Right renal pelvis (tissue), 4 donors: ENCODE measurements at regions not wholly inside any gene's neighbourhood (a gene's known extent, or its start where the extent isn't known, plus 50 kb on each side); places are given as distances from the start of the nearest gene placed in this dataset.
A peak's percentile ranks its signal among the peaks of the same experiment; 100 is the strongest.
"Not testable (repeated sequence)": the region's sequence is repeated elsewhere in the genome, so short reads cannot be mapped to it uniquely, and the experiment has no call there.

Source experiments
- DNase-seq, 4 donors: peaks; one replicate each; pipeline ENCODE4 v3.0.0-alpha.2; 2013; ENCODE audit warnings: low read depth in 4 of 4, low spot score in 3 of 4, missing footprints in 1 of 4

DNA sequence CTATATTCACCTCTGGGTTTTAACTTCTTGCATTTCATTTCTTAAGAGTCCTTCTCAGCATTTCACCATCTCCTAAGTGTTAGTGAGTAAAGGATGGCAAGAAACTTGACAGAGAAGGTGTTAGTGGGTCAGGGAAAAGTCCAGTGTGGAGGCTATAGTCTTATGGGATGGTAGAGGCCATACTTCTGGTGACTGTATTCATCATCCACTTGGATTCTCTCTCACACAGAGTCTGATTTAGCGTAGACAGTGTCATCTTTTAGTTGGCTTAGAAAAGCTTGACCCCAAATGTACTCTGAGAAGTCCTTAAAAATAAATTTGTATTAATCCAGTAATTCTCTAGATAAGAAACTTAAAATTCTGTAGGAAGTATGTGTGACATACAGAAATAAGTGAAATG lies 232.4 kb upstream of the FBXO33 start:
- no peak for DNase-seq

DNA sequence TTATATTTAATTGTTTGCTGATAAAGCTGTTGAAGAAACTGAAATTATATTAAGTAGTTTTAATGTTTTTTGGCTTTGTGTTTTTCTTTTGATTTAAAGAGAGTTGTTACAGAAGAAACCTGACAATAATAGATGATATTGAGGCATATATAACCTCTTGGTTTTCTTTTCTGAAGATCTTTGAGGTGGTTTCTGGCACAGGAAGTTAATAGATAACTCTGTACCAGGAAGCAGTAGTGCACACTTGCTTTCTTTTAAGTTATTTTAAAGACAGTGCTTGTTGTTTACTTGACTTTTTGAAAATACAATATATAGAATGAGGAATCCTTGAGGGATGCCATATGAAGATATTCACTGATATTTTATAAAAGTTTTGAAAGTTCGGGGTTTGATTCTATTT lies 209.0 kb upstream of the FBXO33 start:
- DNase-seq = no peak

DNA sequence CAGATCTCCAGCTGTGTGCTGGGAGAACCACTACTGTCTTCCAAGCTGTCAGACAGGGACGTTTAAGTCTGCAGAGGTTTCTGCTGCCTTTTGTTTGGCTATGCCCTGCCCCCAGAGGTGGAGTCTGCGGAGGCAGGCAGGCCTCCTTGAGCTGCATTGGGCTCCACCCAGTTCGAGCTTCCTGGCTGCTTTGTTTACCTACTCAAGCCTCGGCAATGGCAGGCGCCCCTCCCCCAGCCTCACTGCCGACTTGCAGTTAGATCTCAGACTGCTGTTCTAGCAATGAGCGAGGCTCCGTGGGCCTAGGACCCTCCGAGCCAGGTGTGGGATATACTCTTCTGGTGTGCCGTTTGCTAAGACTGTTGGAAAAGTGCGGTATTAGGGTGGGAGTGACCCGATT lies 206.8 kb upstream of the FBXO33 start:
- not testable (repeated sequence) for DNase-seq

DNA sequence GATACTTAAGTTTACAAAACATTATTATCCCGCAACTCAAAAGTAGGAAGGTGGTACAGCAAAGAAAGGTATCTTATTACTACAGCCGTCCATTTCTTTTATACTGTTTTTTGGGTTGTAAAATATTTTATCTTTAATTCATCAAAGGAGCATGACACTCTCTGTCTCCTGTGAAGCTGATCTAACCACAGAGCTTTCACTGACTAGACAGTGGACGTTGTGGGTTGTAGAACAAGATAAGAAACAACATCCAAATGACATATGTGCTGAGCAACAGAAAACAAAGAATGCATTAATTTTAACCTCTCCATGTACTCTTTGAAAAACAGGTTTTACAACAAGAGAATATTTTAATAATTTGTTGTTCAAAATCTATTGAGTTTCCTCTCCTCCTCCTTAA lies 195.9 kb upstream of the FBXO33 start:
- DNase-seq = no peak

DNA sequence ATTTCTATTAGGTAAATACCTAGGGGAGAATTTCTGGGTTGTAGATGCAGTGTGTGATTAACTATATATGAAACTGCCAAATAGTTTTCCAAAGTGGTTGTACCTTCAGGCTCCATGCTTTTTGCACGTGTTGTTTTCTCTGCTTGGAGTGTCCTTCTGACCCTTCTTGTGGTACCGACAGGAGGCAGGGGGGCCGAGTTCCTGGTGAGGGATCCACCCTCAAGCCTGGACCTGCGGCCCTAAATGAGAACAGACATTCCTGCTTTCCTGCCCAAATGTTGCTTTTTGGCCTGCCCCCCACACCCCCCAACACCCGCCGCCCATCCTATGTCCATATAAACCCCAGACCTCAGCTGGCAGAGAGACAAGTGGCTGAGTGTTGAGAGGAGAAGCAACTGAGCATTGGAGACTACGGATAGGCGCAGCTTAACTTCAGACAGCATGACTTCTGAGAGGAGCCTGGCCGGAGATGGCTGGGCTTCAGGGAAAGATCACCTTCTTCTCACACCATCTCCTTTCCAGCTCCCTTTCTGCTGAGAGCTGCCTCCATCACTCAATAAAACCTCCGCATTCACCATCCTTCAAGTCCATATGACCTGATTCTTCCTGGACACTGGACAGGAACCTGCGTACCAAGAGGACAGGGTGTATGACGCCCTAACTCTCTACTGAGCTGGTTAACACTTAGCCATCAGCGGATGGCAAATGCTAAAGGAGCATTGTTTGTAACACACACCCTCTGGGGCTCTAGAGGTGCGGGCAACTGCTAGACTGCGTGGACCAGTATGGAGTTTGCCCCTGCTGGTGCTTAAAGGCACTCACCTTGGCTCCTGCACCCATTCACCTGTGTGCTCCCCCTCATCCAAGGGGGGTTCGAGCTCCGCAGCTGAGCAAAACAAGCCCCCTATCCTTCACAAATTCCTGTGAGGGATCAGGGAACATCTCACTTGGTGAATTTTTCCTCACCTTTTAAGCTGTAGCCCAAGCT lies 194.7 kb upstream of the FBXO33 start:
- no peak for DNase-seq

DNA sequence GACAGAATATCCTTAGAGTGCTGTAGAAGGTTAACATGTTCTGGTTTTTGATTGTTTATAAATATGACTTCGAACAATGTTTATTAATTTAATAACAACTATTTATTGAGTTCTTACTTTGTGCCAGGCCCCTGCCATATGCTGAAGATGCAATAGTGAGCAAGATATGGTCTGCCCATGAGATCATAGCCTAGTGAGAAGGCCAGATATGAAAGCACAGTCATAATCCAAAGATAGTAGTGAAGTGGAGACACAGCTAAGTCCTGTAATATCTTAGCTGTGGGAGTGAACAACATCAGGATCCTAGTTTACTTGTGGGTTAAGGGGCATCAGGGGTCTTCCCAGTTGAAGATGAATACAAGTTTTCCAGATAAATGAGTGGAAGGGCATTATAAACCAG lies 189.4 kb upstream of the FBXO33 start:
- DNase-seq = no peak

DNA sequence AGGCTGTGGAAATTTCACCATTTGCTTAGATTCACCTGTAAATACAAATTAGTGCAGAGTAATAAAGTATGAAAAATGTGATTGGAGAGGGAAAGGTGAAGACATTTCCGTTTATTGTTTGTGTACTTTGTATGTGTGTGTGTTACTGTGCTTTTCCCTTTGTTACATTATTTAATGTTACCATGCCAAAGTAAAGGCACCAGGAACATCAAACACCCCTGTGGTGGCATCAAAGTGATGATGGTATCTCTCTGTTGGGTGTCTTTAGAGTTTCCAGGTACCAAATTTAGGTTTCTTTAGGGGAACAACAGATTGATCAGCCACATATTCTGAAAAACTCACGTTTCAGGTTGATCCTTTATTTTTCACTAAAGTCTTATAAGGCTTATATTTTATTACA lies 189.0 kb upstream of the FBXO33 start:
- no peak for DNase-seq

DNA sequence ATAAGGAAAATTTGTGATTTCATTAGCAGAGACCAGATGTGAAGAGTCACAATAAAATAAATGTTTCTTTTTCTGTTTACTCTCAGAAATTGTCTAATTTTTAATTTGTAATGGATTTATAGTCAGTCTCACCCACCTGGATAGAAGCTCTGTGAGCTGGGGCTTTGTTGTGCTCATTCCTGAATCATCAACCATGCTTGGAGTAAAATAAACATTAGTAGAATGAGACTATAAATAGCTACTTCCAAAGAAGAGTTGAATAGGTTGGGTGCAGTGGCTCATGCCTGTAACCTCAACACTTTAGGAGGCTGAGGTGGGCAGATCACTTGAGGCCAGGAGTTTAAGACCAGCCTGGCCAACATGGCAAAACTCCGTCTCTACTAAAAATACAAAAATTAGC lies 185.3 kb upstream of the FBXO33 start:
- no peak for DNase-seq

DNA sequence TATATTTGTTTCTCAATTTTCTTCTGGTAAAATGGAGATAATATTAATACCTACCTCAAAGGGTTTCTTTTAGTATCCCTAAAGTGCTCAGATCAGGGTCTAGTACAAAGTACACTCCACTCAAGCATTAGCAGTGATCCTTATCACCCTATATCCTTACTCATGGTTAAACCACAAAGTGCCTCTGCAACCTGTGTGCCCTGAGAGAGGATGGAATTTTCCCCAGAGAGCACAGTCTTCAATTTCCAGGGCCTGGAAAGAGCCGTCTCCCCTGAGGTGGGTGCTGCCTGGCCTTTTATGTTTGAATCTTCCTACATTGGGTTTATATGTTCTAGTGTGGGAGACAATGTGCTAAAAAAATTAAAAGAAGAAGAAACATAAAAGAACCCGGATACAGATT lies 183.1 kb upstream of the FBXO33 start:
- DNase-seq = no peak

DNA sequence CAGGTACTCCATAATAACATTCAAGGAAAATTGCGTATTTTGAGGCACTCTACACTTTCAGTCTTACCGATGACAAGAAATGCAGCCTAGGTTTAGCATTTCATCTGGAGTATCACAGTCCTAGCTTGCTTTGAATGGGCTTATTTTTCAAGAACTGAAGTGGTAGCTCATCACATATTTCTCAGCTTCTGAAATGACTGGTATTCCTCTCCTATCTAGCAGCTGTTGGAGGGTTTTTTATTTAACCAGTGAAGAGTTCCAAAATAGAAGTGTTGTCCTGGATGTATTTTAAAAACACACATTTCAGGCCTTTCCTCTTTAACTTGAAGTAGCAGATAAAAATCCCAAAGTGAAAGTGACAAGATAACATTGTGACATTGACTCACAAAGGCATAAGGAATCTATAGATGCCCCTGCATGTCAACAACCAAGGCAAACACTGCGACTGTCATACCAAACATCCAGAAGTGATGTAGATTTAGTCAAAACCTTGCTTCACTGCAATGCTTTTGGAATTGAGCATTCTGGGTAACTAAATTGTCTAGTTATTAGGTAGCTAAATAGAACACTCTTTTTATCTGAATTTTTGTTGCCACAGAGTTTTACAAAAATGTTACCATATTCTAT lies 182.2 kb upstream of the FBXO33 start:
- DNase-seq = no peak

DNA sequence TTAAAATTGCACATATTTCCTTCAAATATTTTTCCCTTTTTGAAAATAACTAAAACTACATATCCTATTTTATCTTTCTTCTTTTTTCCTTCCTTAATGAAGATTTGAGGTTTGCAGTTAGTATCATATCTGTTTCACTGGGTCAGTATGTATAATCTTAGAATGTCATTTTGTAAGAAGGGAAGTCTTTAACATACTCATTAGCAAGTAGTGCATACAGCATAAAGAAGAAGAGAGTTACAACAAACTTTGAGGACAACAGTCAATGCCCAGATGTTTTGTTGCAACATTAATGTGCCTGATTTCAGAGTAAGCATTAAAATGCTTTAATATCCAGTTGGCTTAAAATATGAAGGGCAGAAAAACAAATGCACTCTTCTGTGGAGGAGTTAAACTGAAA lies 176.9 kb upstream of the FBXO33 start:
- no peak for DNase-seq

DNA sequence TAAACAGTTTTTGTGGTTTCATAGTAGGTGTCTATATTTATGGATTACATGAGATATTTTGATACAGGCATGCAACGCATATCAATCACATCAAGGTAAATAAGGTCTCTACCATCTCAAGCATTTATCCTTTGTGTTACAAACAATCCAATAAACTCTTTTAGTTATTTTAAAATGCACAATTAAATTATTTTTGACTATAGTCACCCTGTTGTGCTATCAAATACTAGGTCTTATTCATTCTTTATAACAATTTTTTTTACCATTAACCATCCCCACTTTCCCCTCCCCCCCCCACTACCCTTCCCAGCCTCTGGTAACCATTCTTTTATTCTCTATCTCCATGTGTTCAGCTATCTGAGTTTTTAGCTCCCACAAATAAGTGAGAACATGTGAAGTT lies 175.7 kb upstream of the FBXO33 start:
- DNase-seq = no peak

DNA sequence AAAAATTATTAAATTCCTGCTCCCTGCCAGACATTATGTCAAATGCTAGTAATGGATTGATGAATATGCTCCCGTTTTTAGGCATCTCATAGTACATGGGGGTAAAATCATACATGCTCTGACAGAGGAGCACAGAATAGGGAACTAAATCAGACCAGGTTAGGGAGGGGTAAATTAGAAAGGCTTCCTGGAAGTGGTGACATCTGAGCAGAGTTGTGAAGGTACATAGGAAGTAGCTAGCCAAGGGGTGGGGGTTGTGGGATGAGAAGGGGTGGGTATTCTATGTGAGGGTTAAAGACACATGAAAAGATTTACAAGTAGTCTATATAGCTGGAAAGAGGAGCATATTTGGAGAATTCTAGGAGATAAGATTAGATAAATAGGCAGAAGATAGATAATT lies 171.7 kb upstream of the FBXO33 start:
- DNase-seq = no peak

DNA sequence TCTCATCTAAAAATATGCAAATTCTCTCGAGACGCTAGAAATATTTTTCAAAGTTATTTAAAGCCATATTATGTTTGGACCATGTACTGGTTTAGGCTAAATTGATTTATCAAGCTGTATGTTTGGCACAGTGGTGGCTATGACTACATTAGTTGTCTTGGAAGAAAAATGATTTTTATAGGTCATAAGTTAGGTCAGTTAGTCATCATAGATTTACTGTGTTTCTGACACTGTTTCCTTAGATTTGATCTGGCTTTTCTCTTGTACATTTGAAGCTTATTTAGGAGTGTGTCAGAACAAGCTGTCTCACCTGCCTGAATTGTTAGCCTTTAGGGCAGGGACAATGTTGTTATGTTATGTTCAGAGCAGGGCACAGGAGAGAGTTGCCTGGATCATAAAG lies 161.1 kb upstream of the FBXO33 start:
- no peak for DNase-seq

DNA sequence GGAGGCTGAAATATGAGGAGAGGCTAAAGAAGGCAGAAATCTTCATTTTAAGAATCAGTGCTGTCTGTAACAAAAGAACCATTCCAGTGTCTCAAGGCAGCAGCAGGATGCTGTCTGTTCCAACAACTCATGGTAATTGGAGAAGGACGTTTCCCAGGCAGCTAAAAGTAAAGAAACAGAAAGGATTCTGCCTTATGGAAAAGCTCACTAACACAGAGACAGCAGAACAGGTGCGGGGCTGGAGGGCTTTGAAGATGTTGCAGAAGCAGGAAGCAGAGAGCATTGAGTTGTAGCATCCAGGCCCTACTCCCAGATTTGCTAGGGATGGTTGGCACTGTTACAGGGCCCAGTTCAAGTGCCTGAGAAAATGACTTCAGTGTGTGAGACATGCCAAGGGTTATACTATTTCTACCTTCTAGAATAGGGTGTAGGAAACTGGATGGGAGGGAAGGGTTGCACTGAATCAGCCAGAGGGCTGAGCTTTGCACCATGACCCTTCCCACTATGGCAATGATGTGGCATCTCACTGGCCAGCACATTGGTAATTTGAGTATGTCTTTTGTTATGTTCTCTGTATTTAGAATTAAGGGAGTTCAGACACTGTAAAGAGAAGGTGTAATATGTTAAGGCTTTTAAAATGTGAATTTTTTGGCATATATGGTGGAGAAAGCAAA lies 160.0 kb upstream of the FBXO33 start:
- peak in 1 of 4 donors; percentile 33 for DNase-seq

DNA sequence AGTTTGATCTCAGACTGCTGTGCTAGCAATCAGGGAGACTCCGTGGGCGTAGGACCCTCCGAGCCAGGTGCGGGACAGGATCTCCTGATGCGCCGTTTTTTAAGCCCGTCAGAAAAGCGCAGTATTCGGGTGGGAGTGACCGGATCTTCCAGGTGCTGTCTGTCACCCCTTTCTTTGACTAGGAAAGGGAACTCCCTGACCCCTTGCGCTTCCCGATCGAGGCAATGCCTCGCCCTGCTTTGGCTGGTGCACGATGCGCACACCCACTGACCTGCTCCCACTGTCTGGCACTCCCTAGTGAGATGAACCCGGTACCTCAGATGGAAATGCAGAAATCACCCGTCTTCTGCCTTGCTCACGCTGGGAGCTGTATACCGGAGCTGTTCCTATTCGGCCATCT lies 157.6 kb upstream of the FBXO33 start:
- DNase-seq = not testable (repeated sequence)

DNA sequence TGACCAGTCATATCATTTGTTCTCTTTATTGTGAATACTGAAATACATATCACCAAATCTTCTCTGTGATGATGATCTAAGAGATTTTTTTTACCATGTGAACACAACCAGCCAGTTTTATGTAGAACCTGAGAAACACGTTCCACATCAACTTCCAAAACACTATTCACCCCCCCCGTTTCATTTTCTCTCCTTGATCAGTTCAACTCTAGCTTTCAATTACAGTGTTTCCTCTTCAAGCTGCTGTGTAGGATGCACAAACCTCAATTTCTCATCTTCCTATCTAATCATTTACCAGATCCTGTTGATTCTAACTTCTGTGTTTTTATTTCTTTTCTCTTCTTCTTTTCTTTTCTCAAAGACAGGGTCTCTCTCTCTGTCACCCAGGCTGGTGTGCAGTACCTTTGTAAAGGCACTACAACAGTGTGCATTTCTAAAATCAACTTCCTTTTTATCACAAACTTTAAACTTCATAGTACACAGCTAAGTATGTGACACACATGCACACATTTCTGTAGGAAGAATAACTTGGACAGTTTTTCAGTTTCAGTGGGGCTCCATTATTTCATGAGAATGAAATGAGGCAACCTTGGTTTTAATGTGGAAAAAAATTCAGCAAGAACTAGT lies 149.9 kb upstream of the FBXO33 start:
- no peak for DNase-seq

DNA sequence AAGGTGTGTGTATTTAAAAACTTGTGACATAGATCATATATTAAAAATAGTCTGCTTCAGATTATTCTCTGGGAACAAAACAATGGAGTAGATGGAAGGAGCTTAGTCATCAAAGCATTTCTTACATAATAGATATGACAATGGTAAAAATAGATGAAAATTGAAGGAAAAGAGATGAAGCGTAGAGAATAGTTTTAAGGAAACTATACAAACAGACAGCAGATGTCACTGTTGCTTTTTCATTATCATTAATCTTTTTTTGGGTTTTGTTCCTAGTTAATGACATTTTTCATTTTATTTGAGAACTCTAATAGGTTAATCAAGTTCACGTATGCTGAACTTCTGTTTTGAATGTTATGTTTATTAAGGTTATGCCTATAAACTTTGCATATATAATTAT lies 149.2 kb upstream of the FBXO33 start:
- DNase-seq = no peak

DNA sequence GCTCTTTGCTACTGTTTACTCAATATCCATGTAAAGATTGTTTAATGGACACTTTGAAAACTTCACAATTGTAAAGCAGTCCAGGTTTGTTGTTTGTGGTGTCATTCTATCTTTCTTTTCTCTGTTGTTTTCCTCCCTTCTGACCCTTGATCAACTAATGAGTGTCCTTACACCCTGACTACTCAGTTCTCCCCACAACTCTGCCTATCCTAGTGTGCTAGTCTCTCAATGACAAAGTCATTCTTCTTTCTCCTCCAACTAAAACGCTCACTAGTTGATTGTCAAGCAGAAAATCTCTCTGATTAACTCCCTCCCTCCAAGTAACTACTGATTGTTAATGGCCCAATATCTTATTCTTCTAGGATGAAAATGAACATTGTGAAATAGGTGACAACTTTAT lies 148.5 kb upstream of the FBXO33 start:
- no peak for DNase-seq

DNA sequence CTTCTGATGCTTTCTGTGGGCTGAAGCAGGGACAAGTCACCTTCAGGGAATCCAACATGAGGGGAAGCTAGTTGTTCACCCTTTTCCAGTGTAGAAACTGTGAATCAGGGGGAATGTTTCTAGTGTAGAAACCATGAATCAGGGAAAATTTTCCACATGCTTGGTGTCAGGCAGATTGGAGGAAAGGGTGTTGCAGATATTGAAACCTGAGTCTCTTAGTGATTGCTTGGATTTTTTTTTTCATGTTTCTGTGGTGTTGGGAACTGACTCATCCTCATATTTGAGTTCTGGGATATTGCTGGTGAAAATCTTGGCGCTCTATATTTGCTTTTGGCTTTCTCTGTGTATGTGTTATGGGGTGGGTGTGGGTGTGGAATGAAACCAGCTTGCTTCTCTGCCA lies 144.5 kb upstream of the FBXO33 start:
- DNase-seq = no peak

DNA sequence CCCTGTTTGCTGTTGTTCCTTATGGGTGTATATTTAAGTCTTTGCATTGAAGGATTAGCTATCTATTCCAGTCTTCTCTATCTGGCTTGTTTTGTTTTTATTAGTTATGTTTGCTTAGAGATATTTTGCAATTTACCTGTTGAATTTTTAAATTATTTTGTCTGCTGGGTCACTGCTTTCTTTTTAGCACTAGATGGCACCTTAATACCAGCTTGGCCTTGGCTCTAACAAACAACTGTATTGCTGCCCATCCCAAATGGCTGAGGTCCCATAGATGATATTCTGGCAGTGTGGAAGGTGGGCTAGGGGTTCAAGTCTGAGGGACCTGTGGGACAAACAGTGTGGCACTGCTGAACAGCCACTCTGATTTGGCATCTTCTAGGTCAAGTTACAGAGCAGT lies 144.0 kb upstream of the FBXO33 start:
- DNase-seq = no peak
